B cell (primary cell): ENCODE measurements at regions not wholly inside any gene's neighbourhood (a gene's known extent, or its start where the extent isn't known, plus 50 kb on each side); places are given as distances from the start of the nearest gene placed in this dataset.
"Not testable (repeated sequence)": the region's sequence is repeated elsewhere in the genome, so short reads cannot be mapped to it uniquely, and the experiment has no call there.

Source experiments
- ATAC-seq: fragments of 200-7000 bp; cut with Tn5 transposase; one replicate; pipeline ENCODE4 v1.10.0; 2021; ENCODE audit warnings: low read depth, mild to moderate bottlenecking, moderate number of reproducible peaks, moderate library complexity
- CTCF ChIA-PET: fragments of 350-600 bp; sonication (Branson Sonifier 250); formaldehyde crosslinking; loops from one replicate; lab custom pipeline; 2021; ENCODE audit warnings: antibody characterized with exemption, inconsistent platforms; lab: Charles Lee
- POLR2A ChIA-PET: fragments of 350-600 bp; sonication (Branson Sonifier 250); formaldehyde crosslinking; loops from one replicate; lab custom pipeline; 2021; ENCODE audit warnings: antibody characterized with exemption; lab: Charles Lee
- DNase-seq: peaks from one replicate; pipeline ENCODE4 v3.0.0; 2013
- H2AFZ ChIP-seq: 2 replicates; pipeline ENCODE4 v1.6.1; 2012; ENCODE audit warnings: mild to moderate bottlenecking, low read depth, low read length; ENCODE audit not compliant: insufficient read depth, poor library complexity, severe bottlenecking
- H3K27ac ChIP-seq, 2 donors: 1 replicate in 1 of 2; 2 replicates in 1 of 2; pipeline ENCODE4 v1.5.1; 2012 to 2013; ENCODE audit warnings: low read length in 2 of 2, mild to moderate bottlenecking in 2 of 2, moderate library complexity in 1 of 2
- H3K27me3 ChIP-seq, 4 experiments: fragments of 200-600 bp in 1 of 4; sonication (generic) in 1 of 4; replicated peaks in 1 of 4; 1 replicate in 2 of 4; 2 replicates in 2 of 4; pipeline versions ENCODE4 v1.6.1 to v1.7.0; 2013 to 2016; ENCODE audit warnings: low read length in 3 of 4, mild to moderate bottlenecking in 2 of 4, mixed read lengths in 1 of 4, moderate library complexity in 1 of 4; ENCODE audit not compliant: insufficient read depth in 4 of 4, control insufficient read depth in 3 of 4; ENCODE audit errors: control extremely low read depth in 1 of 4
- H3K36me3 ChIP-seq, 2 experiments: replicated peaks in 1 of 2; 1 replicate in 1 of 2; 2 replicates in 1 of 2; pipeline versions ENCODE4 v1.6.1 to v1.7.1; 2013; ENCODE audit warnings: low read length in 1 of 2; ENCODE audit not compliant: insufficient read depth in 2 of 2, control insufficient read depth in 1 of 2; ENCODE audit errors: control extremely low read depth in 1 of 2, extremely low read depth in 1 of 2
- H3K4me1 ChIP-seq, 2 donors: fragments of 200-600 bp in 1 of 2; sonication (generic) in 1 of 2; 1 replicate in 1 of 2; 2 replicates in 1 of 2; pipeline versions ENCODE4 v1.5.1 to v1.6.1; 2013 to 2017; ENCODE audit warnings: low read length in 2 of 2; ENCODE audit not compliant: control insufficient read depth in 2 of 2, insufficient read depth in 2 of 2
- H3K4me2 ChIP-seq: replicated peaks from 2 replicates; pipeline ENCODE3; 2012; ENCODE audit warnings: mild to moderate bottlenecking, low read depth, low read length; ENCODE audit not compliant: poor library complexity, severe bottlenecking
- H3K4me3 ChIP-seq, 5 experiments: fragments of 200-600 bp in 1 of 5; sonication (generic) in 1 of 5; 1 replicate in 3 of 5; 2 replicates in 2 of 5; pipeline versions ENCODE4 v1.5.1 to v1.7.0; 2011 to 2016; ENCODE audit warnings: low read length in 4 of 5, mild to moderate bottlenecking in 4 of 5, low read depth in 2 of 5, control low read depth in 1 of 5, moderate library complexity in 1 of 5; ENCODE audit not compliant: insufficient read depth in 1 of 5; ENCODE audit errors: control extremely low read depth in 1 of 5, extremely low read depth in 1 of 5
- H3K79me2 ChIP-seq: fragments of 200-600 bp; sonication (generic); one replicate; pipeline ENCODE4 v1.6.0; 2016; ENCODE audit warnings: low read length; ENCODE audit not compliant: control insufficient read depth, insufficient read depth
- H3K9ac ChIP-seq: fragments of 200-600 bp; sonication (generic); 2 replicates; pipeline ENCODE4 v1.6.1; 2017; ENCODE audit warnings: mild to moderate bottlenecking, low read length, moderate library complexity
- H3K9me3 ChIP-seq, 3 donors: one replicate each; pipeline versions ENCODE4 v1.6.1 to v1.7.1; 2013; ENCODE audit warnings: low read length in 2 of 3; ENCODE audit not compliant: control insufficient read depth in 2 of 3, insufficient read depth in 1 of 3; ENCODE audit errors: control extremely low read depth in 1 of 3
- H4K20me1 ChIP-seq: 2 replicates; pipeline ENCODE4 v1.6.0; 2012; ENCODE audit warnings: mild to moderate bottlenecking, low read length; ENCODE audit not compliant: insufficient read depth, control insufficient read depth, poor library complexity, severe bottlenecking
- H3K27ac Mint-ChIP-seq: one replicate; pipeline ENCODE4 v1.8.0; 2021; ENCODE audit warnings: mixed read lengths
- H3K27me3 Mint-ChIP-seq: one replicate; pipeline ENCODE4 v1.8.0; 2021; ENCODE audit warnings: mixed read lengths
- H3K4me1 Mint-ChIP-seq: one replicate; pipeline ENCODE4 v1.8.0; 2021; ENCODE audit warnings: mixed read lengths
- H3K4me3 Mint-ChIP-seq: one replicate; pipeline ENCODE4 v1.8.0; 2021; ENCODE audit warnings: mixed read lengths
- H3K9me3 Mint-ChIP-seq: one replicate; pipeline ENCODE4 v1.8.0; 2022; ENCODE audit warnings: mixed read lengths; ENCODE audit not compliant: insufficient read depth
- CTCF ChIP-seq: fragments of 200-600 bp; IDR thresholded peaks from one replicate; pipeline ENCODE4 v1.8.0; 2022; ENCODE audit warnings: antibody characterized with exemption, mild to moderate bottlenecking
- EZH2 ChIP-seq: IDR thresholded peaks from 2 replicates; pipeline ENCODE4 v1.6.1; 2012; ENCODE audit warnings: borderline replicate concordance, low read depth, mild to moderate bottlenecking, moderate library complexity, low read length; ENCODE audit not compliant: insufficient read depth, poor library complexity, severe bottlenecking
- WGBS: methylation state at CpG from one replicate; pipeline ENCODE4 v1.1.5; 2013; ENCODE audit warnings: missing lambda C conversion rate; ENCODE audit not compliant: insufficient coverage; 5-methylcytosine and 5-hydroxymethylcytosine counted together
- intact Hi-C: fragments of 100-400 bp; cut with micrococcal nuclease; formaldehyde crosslinking; loops from one replicate; pipeline ENCODE4 v1.10.0; 2022

DNA sequence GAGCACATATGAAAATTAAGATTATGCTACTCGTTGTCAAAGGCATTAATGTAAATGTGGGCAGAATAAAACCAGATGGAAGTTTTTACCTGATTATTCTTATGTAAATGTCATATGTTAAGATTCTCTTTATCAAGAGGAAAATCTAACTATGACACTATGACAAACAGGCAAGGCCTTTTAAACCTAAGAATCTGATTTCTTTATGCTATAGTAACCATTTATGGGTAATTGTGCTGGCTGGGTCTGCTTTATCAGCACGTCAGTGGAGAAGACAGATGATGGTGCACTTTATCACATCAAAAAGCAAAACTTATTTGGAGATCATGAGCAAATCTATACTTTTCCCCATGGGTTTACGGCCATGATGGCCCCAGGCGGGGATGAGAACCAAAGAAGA, 412.0 kb upstream of the NOX3 start:
- CTCF ChIA-PET = no interaction called here
- H3K4me3 Mint-ChIP-seq = no peak overlapping the region
- H3K9me3 Mint-ChIP-seq = peaks cover 2% of the 10 kb centered on the region
- POLR2A ChIA-PET = no interaction called here
- no peak for TF ChIP-seq CTCF
- TF ChIP-seq EZH2 = no peak
- no peaks in the 10 kb centered on the region for H3K36me3 ChIP-seq
- DNase-seq (no peak), ATAC-seq (no peak)
- no peak overlapping the region for H2AFZ ChIP-seq
- intact Hi-C loops = no loop called here
- no peaks in the 10 kb centered on the region for H3K9me3 ChIP-seq
- H3K4me3 ChIP-seq = no peak overlapping the region
- no CpG with 5 or more reads among the region's 4 CpGs for WGBS
- no peaks in the 10 kb centered on the region for H4K20me1 ChIP-seq
- H3K27ac Mint-ChIP-seq = no peak overlapping the region
- H3K4me1 Mint-ChIP-seq = no peaks in the 10 kb centered on the region
- H3K27me3 Mint-ChIP-seq = peaks cover 4% of the 10 kb centered on the region
- H3K27me3 ChIP-seq = no peaks in the 10 kb centered on the region
- no peak overlapping the region for H3K4me2 ChIP-seq
- no peaks in the 10 kb centered on the region for H3K79me2 ChIP-seq
- no peak overlapping the region for H3K9ac ChIP-seq
- H3K27ac ChIP-seq = no peak overlapping the region
- H3K4me1 ChIP-seq = no peaks in the 10 kb centered on the region

- H3K4me3 Mint-ChIP-seq, CTCF ChIA-PET, H3K4me2 ChIP-seq, ATAC-seq, POLR2A ChIA-PET, H3K27ac Mint-ChIP-seq, H3K27ac ChIP-seq, H3K4me3 ChIP-seq, H4K20me1 ChIP-seq, H3K9me3 Mint-ChIP-seq, H3K27me3 ChIP-seq, H3K9me3 ChIP-seq, H3K4me1 ChIP-seq, H3K36me3 ChIP-seq, H3K4me1 Mint-ChIP-seq, H3K9ac ChIP-seq, H3K79me2 ChIP-seq, intact Hi-C loops, H3K27me3 Mint-ChIP-seq, H2AFZ ChIP-seq, DNase-seq: not testable (repeated sequence)
- over 99% methylated on average over 30 of the region's 46 CpGs for WGBS
These were observed 411.2 kb upstream of the NOX3 start for GRCh38 chr6:155866676-155867390.
